Neural cell (in vitro differentiated cells): ENCODE measurements at regions not wholly inside any gene's neighbourhood (a gene's known extent, or its start where the extent isn't known, plus 50 kb on each side); places are given as distances from the start of the nearest gene placed in this dataset.

Experiments
- H2AFZ ChIP-seq: fragments of 200-600, 300-800 bp; sonication (generic), shearing (Covaris generic); 2 replicates; pipeline ENCODE4 v1.6.0; 2014; ENCODE audit warnings: low read depth, mild to moderate bottlenecking, antibody characterized with exemption, low read length, moderate library complexity
- H3F3A ChIP-seq: fragments of 200-600 bp; shearing (Covaris generic); 2 replicates; pipeline ENCODE4 v1.6.1; 2016; ENCODE audit warnings: mild to moderate bottlenecking, moderate library complexity, mixed read lengths, antibody characterized with exemption, low read length; ENCODE audit not compliant: insufficient read depth, poor library complexity, severe bottlenecking
- H3K27ac ChIP-seq: fragments of 200-600, 300-800 bp; sonication (generic), shearing (Covaris generic); 2 replicates; pipeline ENCODE4 v1.5.1; 2014; ENCODE audit warnings: mild to moderate bottlenecking, low read length, moderate library complexity
- H3K27me3 ChIP-seq: fragments of 300-800, 200-600 bp; sonication (generic), shearing (Covaris generic); 2 replicates; pipeline ENCODE4 v1.6.0; 2014; ENCODE audit warnings: mild to moderate bottlenecking, low read depth, low read length, moderate library complexity; ENCODE audit not compliant: insufficient read depth
- H3K36me3 ChIP-seq: fragments of 300-800, 200-600 bp; sonication (generic), shearing (Covaris generic); 2 replicates; pipeline ENCODE4 v1.5.1; 2014; ENCODE audit warnings: mild to moderate bottlenecking, antibody characterized with exemption, low read length, moderate library complexity; ENCODE audit not compliant: insufficient read depth
- H3K4me2 ChIP-seq: fragments of 300-800, 200-600 bp; sonication (generic), shearing (Covaris generic); 2 replicates; pipeline ENCODE4 v1.6.0; 2014; ENCODE audit warnings: mild to moderate bottlenecking, low read length
- H3K4me3 ChIP-seq: fragments of 300-800, 200-600 bp; sonication (generic), shearing (Covaris generic); 2 replicates; pipeline ENCODE4 v1.5.1; 2014; ENCODE audit warnings: mild to moderate bottlenecking, low read length, moderate library complexity
- H3K79me2 ChIP-seq: fragments of 200-600 bp; shearing (Covaris generic); replicated peaks from 2 replicates; pipeline ENCODE4 v1.6.0; 2014; ENCODE audit warnings: mild to moderate bottlenecking, low read length, moderate library complexity; ENCODE audit not compliant: insufficient read depth
- H3K9ac ChIP-seq: fragments of 300-800, 200-600 bp; sonication (generic), shearing (Covaris generic); 2 replicates; pipeline ENCODE4 v1.6.1; 2016; ENCODE audit warnings: mild to moderate bottlenecking, low read length, mixed read lengths
- H3K9me2 ChIP-seq: fragments of 200-600 bp; shearing (Covaris generic); 2 replicates; pipeline ENCODE4 v1.6.1; 2016; ENCODE audit warnings: mild to moderate bottlenecking, low read length, mixed read lengths; ENCODE audit not compliant: insufficient read depth
- H3K9me3 ChIP-seq: fragments of 200-600, 300-800 bp; sonication (generic), shearing (Covaris generic); 2 replicates; pipeline ENCODE4 v1.6.1; 2016; ENCODE audit warnings: mild to moderate bottlenecking, mixed run types, low read length, moderate library complexity, mixed read lengths
- H4K20me1 ChIP-seq: fragments of 200-600 bp; shearing (Covaris generic); 2 replicates; pipeline ENCODE4 v1.6.1; 2016; ENCODE audit warnings: mild to moderate bottlenecking, mixed run types; ENCODE audit not compliant: insufficient read depth
- EP300 ChIP-seq: fragments of 450-650 bp; conservative IDR thresholded peaks from 2 replicates; pipeline ENCODE4 v1.6.1; 2014; ENCODE audit warnings: antibody characterized with exemption, mild to moderate bottlenecking, moderate library complexity; ENCODE audit not compliant: poor library complexity, severe bottlenecking
- EZH2 ChIP-seq: fragments of 200-600, 300-800 bp; shearing (Covaris generic), sonication (generic); IDR thresholded peaks from 2 replicates; pipeline ENCODE4 v1.6.1; 2014; ENCODE audit warnings: antibody characterized with exemption, low read length, borderline replicate concordance, mild to moderate bottlenecking; ENCODE audit not compliant: insufficient read depth, poor library complexity, severe bottlenecking
- MXI1 ChIP-seq: fragments of 450-650 bp; conservative IDR thresholded peaks from 2 replicates; pipeline ENCODE4 v1.6.1; 2014; ENCODE audit warnings: antibody characterized with exemption, mild to moderate bottlenecking; ENCODE audit not compliant: poor library complexity, severe bottlenecking
- POLR2AphosphoS5 ChIP-seq: IDR thresholded peaks from 2 replicates; pipeline ENCODE4 v1.6.1; 2012
- SMC3 ChIP-seq: fragments of 450-650 bp; conservative IDR thresholded peaks from 2 replicates; pipeline ENCODE4 v1.6.1; 2014; ENCODE audit warnings: antibody characterized with exemption, mild to moderate bottlenecking, moderate library complexity; ENCODE audit not compliant: poor library complexity
- TAF1 ChIP-seq: IDR thresholded peaks from 2 replicates; pipeline ENCODE4 v1.6.1; 2012; ENCODE audit warnings: low read depth
- TF ChIP-seq, protein P1 (sequence below): fragments of 450-650 bp; IDR thresholded peaks from 2 replicates; pipeline ENCODE4 v1.5.1; 2014; ENCODE audit warnings: antibody characterized with exemption, mild to moderate bottlenecking, moderate library complexity; ENCODE audit not compliant: poor library complexity, severe bottlenecking
- TF ChIP-seq, protein P2 (sequence below): IDR thresholded peaks from 2 replicates; pipeline ENCODE4 v1.6.1; 2012; ENCODE audit warnings: borderline replicate concordance

DNA sequence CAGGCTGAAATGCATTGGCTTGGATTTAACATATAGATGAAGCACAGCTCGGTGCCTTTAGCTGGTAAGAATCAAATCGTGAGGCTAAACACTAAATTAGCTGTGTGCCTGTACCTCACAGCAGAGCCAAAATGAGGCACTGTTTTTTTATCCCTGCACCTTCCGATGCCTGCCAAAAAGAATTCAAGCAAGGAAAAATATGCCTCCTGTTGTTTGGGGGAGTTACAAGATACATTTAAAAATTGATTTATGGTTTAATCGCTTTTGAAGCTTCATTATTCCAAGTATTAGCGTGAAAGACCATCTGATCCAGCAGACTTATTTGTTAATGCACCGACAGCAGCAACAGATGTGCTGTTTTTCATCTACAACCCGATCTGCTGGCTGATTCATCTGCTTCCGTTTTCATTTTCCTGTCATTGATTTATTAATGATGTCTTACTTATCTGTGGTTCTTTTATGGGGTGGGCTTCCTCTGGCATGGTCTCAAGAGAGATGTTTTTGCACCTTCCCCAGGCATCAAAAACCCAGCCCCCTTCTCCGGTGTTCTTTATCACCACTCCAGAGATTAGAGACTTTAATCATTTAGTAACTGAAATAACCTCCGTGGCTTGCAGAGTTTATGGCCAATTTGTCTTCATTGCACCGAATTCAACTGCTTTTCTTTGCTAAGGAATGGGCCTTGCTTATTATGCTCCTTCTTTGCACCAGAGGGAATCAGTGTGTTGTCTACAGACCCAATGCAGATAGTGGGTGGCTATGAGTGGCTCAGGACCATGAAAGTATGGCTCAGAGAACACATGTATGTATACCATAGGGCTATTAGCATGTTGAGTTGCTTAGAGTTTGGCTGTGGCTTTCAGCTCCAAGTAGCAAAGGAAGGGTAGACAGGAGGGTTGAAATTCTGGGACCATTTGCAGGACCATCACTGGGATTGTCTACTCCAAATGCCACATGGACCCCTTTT is 166.8 kb upstream of the TMEM260 start:
- Histone ChIP-seq H4K20me1 (no peaks in the 10 kb centered on the region), H3K9me2 (no peaks in the 10 kb centered on the region), H3K79me2 (no peaks in the 10 kb centered on the region), H3K9ac (no peak overlapping the region), H3K36me3 (no peaks in the 10 kb centered on the region), H3K27me3 (no peaks in the 10 kb centered on the region), H3K9me3 (no peaks in the 10 kb centered on the region), H3F3A (no peaks in the 10 kb centered on the region), H2AFZ (no peak overlapping the region), H3K27ac (no peak overlapping the region), H3K4me2 (no peak overlapping the region), H3K4me3 (no peak overlapping the region)
- TF ChIP-seq, protein P1, sequence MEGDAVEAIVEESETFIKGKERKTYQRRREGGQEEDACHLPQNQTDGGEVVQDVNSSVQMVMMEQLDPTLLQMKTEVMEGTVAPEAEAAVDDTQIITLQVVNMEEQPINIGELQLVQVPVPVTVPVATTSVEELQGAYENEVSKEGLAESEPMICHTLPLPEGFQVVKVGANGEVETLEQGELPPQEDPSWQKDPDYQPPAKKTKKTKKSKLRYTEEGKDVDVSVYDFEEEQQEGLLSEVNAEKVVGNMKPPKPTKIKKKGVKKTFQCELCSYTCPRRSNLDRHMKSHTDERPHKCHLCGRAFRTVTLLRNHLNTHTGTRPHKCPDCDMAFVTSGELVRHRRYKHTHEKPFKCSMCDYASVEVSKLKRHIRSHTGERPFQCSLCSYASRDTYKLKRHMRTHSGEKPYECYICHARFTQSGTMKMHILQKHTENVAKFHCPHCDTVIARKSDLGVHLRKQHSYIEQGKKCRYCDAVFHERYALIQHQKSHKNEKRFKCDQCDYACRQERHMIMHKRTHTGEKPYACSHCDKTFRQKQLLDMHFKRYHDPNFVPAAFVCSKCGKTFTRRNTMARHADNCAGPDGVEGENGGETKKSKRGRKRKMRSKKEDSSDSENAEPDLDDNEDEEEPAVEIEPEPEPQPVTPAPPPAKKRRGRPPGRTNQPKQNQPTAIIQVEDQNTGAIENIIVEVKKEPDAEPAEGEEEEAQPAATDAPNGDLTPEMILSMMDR = no peak
- TF ChIP-seq SMC3 = no peak
- TF ChIP-seq POLR2AphosphoS5 = no peak
- TF ChIP-seq, protein P2, sequence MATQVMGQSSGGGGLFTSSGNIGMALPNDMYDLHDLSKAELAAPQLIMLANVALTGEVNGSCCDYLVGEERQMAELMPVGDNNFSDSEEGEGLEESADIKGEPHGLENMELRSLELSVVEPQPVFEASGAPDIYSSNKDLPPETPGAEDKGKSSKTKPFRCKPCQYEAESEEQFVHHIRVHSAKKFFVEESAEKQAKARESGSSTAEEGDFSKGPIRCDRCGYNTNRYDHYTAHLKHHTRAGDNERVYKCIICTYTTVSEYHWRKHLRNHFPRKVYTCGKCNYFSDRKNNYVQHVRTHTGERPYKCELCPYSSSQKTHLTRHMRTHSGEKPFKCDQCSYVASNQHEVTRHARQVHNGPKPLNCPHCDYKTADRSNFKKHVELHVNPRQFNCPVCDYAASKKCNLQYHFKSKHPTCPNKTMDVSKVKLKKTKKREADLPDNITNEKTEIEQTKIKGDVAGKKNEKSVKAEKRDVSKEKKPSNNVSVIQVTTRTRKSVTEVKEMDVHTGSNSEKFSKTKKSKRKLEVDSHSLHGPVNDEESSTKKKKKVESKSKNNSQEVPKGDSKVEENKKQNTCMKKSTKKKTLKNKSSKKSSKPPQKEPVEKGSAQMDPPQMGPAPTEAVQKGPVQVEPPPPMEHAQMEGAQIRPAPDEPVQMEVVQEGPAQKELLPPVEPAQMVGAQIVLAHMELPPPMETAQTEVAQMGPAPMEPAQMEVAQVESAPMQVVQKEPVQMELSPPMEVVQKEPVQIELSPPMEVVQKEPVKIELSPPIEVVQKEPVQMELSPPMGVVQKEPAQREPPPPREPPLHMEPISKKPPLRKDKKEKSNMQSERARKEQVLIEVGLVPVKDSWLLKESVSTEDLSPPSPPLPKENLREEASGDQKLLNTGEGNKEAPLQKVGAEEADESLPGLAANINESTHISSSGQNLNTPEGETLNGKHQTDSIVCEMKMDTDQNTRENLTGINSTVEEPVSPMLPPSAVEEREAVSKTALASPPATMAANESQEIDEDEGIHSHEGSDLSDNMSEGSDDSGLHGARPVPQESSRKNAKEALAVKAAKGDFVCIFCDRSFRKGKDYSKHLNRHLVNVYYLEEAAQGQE = no peak
- no peak for TF ChIP-seq EZH2
- no peak for TF ChIP-seq TAF1
- TF ChIP-seq MXI1 = no peak
- TF ChIP-seq EP300 = no peak

DNA sequence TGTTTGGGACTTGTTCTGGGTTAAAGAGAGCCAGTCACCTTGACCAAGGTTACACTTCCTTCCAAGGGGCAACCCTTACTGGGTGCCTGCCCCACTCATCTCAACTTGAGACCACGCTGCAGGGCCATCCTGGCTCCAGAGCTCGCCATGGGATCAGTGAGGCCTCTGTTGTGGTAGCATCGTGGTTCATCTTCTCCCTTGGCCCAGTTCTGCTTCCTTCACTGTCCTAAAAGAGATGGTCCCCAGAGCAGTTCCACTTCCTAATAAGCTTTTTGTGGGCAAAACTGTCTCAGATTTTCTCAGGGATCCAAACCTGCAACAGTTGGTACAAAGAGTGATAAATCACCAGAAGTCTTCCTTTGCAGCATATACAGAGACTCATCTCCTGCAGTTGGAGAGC is 165.9 kb upstream of the TMEM260 start:
- Histone ChIP-seq H3K9ac (no peak overlapping the region), H3K9me2 (no peaks in the 10 kb centered on the region), H3F3A (no peaks in the 10 kb centered on the region), H3K27ac (no peak overlapping the region), H3K9me3 (no peaks in the 10 kb centered on the region), H2AFZ (no peak overlapping the region), H3K4me2 (no peak overlapping the region), H3K36me3 (no peaks in the 10 kb centered on the region), H3K4me3 (no peak overlapping the region), H3K27me3 (no peaks in the 10 kb centered on the region), H3K79me2 (no peaks in the 10 kb centered on the region), H4K20me1 (no peaks in the 10 kb centered on the region)
- TF ChIP-seq, protein P1 = no peak
- TF ChIP-seq TAF1 = no peak
- TF ChIP-seq MXI1 = no peak
- no peak for TF ChIP-seq POLR2AphosphoS5
- TF ChIP-seq, protein P2 = no peak
- no peak for TF ChIP-seq EZH2
